ENCODE measurements at regions not wholly inside any gene's neighbourhood (a gene's known extent, or its start where the extent isn't known, plus 50 kb on each side); places are given as distances from the start of the nearest gene placed in this dataset.

GRCh38 chr7:41252551-41252950 is 450.3 kb downstream of the INHBA start:
- TF ChIP-seq, protein P1, sequence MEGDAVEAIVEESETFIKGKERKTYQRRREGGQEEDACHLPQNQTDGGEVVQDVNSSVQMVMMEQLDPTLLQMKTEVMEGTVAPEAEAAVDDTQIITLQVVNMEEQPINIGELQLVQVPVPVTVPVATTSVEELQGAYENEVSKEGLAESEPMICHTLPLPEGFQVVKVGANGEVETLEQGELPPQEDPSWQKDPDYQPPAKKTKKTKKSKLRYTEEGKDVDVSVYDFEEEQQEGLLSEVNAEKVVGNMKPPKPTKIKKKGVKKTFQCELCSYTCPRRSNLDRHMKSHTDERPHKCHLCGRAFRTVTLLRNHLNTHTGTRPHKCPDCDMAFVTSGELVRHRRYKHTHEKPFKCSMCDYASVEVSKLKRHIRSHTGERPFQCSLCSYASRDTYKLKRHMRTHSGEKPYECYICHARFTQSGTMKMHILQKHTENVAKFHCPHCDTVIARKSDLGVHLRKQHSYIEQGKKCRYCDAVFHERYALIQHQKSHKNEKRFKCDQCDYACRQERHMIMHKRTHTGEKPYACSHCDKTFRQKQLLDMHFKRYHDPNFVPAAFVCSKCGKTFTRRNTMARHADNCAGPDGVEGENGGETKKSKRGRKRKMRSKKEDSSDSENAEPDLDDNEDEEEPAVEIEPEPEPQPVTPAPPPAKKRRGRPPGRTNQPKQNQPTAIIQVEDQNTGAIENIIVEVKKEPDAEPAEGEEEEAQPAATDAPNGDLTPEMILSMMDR (IDR thresholded peaks at IDR 0.05), result no peak
- TF ChIP-seq POLR2A (IDR thresholded peaks at IDR 0.05) (no peak), EP300 (IDR thresholded peaks at IDR 0.05) (no peak), POLR2AphosphoS5 (IDR thresholded peaks at IDR 0.05) (no peak)

Data from suprapubic skin (tissue), 4 donors.